ENCODE measurements at regions not wholly inside any gene's neighbourhood (a gene's known extent, or its start where the extent isn't known, plus 50 kb on each side); places are given as distances from the start of the nearest gene placed in this dataset.

DNA sequence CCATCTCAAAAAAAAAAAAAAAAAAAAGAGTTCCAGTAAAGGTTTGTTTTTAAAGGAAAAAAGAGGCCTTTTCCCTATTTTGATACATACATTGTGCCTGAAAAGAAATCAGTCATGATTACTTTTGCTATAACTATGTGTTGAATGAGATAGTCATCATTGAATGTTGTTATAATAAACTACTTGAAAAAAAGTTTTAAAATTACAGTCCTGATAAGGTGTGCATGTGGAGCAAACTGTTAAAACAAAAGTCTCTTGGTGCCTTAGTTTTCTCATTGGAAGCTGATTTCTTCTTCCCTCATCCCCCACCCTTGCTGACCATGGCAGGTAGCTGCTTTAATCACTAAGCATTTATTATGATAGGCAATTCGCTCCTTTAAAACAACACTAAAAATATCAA is 172.3 kb upstream of the TBCA start:
- DNase-seq (ENCODE audit: low read depth): no peak

DNA sequence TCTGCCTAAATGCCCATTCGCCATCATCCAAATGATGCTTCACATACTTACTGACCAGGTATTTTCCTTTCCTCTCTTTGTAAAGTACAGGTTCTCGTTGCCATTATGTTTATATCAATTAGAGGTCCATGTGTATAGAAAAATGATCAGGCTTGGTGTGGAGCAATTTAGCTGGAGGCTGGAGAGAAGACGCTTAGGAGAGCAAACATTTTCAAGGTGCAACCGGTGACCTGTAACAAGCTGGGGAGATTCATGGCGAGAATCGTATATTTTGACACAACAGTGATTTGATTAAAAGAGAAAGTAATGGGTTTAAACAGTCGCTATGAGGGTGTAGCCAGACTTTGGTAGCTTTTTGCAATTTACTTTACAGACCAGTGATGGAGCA is 170.9 kb upstream of the TBCA start:
- DNase-seq (ENCODE audit: low read depth): no peak

DNA sequence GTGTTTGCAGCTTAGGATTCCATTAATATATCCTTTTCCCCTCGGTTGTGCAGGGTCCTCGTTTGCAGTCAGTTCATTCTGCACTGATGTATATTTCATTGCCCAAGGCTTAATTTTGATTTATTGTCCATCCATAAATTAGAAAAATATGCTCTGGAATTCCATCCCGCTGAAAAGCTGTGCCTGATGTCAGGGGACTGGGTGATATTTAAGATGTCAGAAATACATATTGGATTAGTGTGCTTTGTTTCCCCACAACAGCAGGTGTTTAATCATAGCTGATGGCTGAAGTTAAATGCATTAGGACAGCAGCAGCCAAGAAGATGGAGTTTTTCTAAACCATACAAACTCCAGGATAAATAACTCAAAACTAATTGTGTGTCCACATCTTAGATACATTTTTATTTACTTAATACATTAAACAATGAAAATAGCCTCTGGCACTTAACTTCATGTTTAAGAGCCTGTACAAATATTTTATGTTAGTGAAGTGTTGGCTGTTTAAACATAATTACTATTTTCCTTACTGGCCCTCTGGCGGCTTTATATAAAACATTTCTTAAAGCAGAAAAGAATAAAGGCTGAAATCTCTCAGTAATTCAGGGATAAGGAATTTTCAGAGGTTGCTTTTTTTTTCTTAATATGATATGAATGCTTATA is 170.4 kb upstream of the TBCA start:
- DNase-seq (ENCODE audit: low read depth): no peak

DNA sequence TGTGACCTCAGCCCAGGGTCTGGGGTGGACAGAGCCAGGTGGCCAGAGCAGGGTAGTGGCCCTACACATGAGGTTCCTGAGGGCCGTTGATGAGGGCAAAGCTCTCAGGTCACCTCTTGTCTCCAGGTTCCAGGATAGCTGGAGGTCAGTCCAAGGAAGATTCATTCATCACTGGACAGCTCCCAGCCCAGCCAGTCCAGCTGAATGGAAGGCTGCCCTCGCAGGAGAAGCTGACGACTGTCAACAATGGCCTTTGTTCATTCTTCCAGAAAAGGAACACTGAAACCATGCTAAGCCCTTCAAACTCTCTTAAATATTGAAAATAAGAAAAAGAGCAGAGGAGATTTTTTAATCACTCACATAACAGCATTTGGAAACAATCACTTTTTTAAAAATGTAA is 169.7 kb upstream of the TBCA start:
- DNase-seq (ENCODE audit: low read depth): no peak

DNA sequence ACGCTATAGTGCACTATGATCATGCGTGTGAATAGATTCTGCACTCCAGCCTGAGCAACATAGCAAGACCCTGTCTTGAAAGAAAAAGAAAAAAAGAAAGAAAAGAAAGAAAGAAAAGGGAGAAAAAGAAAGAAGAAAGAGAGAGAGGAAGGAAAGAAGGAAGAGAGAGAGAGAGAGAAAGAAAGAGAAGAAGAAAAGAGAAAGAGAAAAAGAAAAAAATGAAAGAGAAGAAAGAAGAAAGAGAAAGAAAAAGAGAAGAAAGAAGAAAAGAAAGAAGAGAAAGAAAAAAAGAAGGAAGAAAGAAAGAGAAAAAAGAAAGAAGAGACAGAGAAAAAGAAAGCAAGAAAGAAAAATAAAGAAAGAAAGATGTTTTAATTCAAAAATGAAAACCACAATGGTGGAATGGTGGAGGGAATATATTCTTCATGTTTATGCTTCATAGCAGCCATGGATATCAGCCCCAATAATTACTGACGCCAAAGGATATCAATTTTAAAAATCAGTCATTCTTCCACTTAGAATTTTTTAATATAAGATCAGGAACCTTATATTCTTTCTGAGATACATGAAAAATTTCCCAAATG is 168.7 kb upstream of the TBCA start:
- no peak for DNase-seq (ENCODE audit: low read depth)

DNA sequence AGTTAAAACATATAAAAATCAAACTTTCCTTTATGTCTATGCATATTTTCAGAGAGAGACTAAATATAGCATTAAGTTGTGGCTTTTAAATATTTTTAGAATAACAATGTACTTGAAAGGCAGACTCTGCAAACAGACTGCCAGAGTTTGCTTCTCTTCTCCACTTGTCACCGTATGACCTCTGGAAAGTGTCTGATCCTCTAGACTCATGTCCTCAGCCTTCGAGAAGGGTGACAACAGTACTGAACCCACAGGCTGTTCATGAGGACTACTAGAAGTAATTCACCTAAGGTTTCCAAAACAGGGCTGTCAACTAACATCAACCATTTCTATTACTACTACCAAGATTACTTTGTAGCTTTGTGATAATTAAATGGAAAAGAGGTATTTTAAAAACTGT is 167.7 kb upstream of the TBCA start:
- no peak for DNase-seq (ENCODE audit: low read depth)

DNA sequence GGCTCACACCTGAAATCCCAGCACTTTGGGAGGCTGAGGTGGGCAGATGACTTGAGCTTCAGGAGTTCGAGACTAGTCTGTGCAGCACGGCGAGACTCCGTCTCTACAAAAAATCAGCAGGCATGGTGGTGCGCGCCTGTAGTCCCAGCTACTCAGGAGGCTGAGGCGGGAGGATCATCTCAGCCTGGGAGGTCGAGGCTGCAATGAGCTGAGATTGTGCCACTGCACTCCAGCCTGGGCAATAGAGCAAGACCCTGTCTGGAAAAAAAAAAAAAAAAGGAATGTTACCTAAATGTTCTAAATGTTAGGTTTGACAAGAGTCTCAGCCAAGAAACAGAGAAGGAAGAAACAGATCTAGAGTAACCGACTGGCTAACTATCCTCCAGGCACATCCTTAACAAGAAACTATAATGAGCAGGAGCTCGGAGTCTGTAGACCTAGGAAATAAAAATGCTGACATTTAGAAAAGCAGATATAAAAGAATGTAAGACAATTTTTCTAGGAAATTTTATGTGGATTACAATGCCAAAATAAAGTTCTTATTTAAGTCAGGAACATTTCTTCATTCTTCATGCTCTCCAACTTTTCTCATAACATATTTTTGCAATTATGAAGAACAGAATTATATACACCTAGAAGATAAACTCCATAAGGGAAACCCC is 166.6 kb upstream of the TBCA start:
- no peak for DNase-seq (ENCODE audit: low read depth)

DNA sequence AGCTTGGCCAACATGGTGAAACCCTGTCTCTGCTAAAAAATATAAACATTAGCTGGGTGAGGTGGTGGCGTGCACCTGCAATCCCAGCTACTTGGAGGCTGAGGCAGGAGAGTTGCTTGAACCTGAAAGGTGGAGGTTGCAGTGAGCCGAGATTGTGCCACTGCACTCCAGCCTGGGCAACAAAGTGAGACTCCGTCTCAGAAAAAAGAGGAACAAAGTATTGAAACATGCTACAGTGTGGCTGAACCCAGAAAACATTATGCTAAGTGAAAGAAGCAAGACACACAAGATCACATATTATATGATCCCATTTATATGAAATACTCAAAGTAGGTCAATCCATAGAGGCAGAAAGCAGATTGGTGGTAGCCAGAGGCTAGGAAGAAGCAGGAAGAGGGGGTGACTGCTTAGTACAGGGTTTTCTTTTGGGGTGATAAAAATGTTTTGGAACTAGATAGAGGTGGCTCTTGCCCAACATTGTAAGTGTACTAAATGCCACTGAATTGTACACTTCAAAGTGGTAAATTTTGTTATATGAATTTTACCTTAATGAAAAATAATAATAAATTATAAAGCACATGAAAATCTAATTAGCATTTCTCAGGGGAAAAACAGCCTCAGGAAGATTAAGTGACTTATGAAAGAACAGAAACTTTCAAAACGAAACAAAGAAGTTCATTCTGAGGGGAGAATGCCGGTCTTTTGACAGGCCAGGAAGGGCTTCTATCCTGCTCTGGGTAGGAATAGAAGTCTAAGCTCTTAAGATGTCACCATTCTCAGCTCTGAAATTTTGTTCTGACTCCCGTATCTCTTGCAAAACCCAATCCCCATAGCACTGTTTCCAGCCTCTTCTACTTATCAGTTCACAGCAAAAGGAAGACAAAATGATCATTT is 161.1 kb upstream of the TBCA start:
- no peak for DNase-seq (ENCODE audit: low read depth)

DNA sequence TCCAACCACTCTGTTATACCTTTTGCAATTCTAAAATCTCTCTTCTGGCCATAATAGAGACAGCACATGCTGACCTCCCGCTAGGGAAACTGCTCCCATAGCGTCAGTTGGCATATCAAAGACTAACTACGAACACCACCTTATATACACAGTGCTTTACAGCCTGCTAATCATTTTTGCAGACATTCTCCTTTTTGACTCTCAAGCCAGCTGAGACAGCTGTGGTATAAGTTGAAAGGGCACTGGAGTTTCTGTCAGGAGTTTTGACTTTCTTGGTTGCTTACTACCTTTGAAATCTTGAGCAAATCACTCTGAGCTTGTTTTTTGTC is 160.2 kb upstream of the TBCA start:
- no peak for DNase-seq (ENCODE audit: low read depth)

DNA sequence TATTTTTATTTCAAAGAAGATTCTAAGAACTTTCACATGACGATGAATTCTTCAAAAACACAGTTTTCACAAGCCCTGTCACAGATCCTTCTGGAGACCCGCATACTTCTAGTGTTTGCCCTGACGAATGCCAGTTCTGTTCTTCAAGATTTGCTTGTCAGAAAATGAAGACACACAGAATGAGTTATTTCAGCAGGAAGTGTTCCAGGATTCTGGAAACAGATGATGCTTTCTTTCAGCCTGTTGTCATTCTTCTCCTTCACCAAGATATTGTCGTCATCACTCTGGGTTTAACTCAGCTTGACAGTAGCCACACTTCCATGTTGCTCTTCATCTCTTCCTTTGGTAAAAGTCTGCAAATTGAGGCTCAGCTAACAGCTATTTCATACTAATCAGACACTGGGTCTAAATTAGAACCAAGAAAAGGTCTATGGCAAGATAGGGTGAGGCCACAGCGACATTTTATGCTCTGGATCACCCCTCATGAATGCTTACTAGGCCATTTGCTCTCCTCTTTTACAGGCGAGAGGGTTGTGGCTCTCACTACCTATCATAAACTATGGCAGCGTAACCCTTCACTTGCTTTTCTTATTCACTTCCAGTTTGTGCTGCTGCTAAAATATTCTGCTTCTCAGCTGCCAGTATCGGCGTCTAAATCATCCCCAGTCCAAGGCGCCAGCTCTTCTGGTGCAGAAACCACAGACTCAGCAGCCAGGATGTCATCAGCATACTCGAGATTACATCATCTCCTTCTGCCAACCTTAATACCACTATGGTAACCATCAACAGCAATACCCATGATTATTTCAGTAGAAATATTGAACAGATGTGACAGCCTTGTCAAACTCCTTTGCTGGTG is 159.6 kb upstream of the TBCA start:
- no peak for DNase-seq (ENCODE audit: low read depth)

DNA sequence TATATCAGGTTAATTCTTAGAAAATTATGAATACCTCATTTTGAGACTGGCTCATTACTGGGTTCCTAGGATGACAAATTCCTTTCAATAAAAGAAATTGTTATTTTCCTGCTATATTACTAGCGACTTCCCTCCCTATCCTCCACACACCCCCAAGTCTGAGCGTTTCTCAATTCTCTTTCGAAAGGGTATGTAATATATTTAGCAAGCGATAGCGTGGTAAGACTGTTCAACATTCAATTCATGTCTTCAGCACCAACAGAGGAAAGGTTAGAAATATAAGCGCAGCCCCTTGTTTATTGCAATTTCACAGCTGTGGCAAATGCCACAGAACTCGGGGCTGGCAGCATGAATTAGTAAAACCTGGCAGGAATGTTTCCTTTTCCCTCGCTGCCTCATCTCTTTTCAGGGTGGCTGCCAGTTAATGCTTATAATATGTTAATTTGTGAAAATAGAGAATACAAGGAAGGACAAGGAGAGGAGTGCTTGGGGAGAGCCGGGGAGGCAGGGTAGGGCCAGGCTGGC is 152.7 kb upstream of the TBCA start:
- no peak for DNase-seq (ENCODE audit: low read depth)

DNA sequence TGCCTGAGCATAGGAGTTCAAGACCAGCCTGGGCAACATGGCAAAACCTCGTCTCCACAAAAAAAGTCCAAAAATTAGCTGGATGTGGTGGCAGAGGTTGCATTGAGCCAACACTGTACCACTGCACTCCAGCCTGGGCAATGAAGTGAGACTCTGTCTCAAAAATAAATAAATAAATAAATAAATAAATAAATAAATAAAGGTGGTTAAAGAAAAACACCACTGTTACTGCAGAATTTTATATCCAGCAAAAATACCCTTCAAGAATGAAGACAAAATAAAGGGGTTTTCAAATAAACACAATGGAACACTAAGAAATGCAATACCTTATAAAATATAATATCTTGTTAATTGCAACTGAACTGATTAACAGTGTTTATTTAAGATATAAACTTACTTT is 150.2 kb upstream of the TBCA start:
- no peak for DNase-seq (ENCODE audit: low read depth)

DNA sequence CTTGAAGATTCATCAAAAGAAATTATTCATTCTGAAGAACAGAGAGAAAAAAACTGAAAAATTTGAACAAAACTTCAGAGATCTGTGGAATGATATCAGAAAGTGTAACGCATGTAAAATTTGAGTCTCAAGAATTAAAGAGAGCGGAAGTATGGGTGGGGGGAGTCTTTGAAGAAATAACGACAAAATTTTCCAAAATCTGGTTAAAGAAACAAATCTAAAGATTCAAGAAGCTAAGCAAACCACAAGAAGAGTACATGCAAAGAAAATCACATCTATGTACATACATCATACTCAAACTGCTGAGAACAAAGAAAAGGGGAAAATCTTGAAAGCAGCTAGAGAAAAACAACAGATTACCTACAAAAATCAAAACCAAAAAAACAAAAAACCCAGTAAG is 149.4 kb upstream of the TBCA start:
- DNase-seq (ENCODE audit: low read depth): no peak

DNA sequence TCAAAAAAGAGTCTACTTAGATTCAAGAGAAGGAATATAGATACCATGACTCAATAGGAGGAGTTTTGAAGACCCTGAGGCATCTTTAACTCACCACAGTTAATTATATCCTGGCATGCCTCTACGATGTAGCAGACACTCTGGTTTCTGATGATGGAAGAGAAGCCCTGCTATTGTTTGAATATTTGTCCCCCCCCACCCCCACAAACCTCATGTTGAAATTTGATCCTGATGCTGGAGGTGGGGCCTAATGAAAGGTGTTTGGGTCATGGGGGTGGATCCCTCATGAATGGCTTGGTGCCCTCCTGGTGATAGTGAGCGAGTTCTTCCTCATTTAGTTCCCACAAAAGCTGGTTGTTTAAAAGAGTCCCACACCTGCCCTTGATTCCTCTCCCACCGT is 147.9 kb upstream of the TBCA start:
- DNase-seq (ENCODE audit: low read depth): no peak

DNA sequence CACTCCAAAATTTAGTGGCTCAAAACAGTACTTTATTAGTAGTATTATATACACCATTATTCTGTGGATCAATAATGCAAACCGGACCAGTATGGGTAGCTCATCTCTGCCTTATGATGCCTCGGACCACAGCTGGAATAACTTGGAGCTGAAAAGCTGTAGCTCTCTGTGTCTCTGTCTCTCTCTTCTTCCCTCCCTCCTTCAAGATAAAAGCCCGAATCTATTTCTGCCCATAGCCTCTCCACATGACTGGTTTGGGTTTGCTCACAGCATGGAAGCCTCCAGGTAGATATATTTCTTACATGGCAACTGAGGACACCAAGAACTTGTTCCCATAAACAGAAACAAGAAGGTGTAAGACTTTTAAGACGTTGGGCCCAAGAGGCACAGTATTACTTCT is 147.5 kb upstream of the TBCA start:
- no peak for DNase-seq (ENCODE audit: low read depth)

DNA sequence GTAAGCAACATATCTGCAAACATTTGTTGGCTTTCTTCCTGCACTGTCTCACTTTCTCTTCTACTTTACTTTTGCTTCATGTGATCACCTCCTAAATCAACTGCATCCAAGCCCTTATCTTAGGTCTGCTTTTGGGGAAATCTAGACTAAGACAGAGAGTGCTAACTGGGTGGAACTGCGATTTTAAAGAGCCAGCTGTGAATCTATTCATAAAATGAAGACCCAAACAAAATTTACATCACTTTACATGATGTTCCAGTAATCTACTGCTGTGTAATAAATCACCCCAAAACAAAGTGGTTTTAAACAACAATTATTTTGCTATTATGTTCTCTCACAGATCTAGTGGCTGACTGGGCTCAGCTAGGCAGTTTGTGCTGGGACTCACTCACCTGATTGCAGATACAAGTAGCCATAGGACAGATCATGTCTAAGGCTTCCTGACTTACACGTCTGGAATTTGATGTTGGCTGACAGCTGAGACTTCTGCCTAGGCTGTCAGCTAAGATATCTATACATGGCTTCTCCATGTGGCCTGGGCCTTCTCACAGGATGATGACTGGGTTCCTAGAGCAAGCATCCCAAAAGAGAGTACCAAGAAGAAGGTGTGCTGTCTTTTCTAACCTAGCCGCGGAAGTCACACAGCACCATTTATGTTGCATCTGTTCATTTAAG is 145.1 kb upstream of the TBCA start:
- no peak for DNase-seq (ENCODE audit: low read depth)

DNA sequence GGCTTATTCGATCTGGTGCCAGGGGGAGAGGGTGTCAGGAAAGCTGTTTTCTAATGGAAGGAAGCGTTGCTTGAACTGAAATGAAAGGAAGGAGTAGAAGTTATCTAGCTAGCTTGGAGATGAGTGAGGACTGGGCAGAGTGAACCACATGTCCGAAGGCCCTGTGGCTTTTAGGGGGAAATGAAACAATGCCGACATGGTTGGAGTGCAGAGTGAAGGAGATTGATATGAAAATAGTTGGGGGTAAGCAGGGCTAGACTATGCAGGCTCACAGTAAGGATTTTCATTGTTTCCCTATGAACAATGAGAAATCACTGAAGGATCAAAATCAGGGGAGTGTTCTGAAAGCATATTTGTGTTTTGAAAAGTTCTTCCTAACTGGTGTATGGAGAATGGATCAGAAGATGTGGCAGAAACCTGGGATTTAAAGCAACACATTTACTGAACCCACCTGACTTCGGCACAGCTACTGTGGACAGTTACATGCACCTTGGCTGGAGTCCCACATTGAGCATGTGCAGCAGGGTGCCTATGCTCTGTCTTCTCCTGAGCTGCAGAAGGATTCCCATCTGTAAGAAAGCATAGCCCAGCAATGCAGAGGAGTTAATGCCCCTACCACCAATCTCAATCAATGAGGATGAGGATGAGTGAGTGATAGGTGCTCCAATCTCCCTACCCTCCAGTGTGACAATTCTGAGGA is 144.4 kb upstream of the TBCA start:
- no peak for DNase-seq (ENCODE audit: low read depth)

DNA sequence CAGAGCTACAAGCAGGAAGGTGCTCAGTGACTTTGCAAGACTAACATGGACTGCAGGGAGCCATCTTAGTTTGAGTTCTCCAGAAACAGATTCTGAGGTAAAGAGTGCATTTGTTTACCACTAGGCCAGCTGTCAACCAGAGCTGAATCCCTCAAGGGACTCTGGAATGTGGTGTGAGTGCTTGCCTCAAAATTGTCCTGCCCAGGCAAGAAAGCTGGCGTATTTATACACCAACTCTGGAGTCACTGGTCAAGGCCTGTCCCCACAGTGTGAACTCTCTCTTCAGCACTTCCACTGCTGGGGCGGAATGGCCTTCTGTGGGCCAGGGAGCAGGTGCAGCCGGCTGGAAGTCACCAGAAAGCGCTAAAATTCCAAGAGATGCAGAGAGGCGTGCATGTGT is 139.2 kb upstream of the TBCA start:
- no peak for DNase-seq (ENCODE audit: low read depth)

DNA sequence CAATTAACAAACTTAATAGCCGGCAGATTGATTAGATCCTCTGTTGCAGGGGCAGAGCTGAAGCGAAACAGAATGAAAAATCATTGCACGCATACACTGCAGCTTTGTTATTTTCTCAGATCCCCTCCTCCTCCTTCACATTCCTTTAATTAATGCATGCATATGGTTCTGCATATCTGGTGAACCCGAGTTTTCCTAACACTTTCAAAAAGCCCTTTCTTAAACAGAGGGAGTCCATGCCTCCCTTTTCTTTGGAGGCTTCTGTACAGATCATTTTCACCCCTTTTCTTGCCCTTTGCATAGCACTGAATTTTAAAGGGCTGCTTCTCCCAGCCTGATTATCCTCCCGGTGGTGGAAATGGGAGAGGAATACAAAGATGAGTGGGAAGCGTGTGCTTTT is 136.6 kb upstream of the TBCA start:
- no peak for DNase-seq (ENCODE audit: low read depth)

DNA sequence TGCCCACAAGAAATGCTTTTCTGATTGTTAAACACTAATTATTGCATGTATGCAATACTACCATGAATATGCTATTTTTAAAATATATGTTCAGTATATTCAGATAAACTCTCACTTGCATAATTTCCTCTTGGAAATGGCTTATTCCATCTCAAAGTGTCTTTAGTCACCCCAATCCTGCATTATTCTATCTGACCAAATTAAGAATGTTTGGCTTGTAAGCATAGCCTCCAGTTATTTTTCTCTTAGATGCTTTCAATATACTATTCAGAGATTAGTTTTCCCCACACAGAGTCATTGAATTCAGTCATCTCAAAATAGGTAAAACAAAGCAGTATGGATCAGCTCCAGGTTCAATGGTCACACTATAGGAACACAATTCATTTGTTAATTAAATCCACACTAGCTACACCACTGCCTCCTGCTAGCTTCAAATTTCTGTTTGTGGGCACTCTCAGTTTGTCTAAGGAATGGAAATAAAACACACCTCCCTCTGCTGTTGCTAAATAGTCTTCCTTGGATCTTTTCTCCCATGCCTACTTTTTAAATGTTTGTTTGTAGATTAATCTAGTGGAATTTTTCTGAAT is 134.6 kb upstream of the TBCA start:
- no peak for DNase-seq (ENCODE audit: low read depth)

Data from activated gamma-delta T cell treated with anti-CD3 and anti-CD28 coated beads, Interleukin-2, amount 50 U/mL, for 16 hours (primary cell).